GM12865 (cell line): ENCODE measurements at regions not wholly inside any gene's neighbourhood (a gene's known extent, or its start where the extent isn't known, plus 50 kb on each side); places are given as distances from the start of the nearest gene placed in this dataset.

Source experiments
- DNase-seq: peaks from one replicate; pipeline ENCODE4 v3.0.0; 2010; ENCODE audit warnings: low read depth
- H3K4me3 ChIP-seq: 2 replicates; pipeline ENCODE4 v1.5.1; 2011; ENCODE audit warnings: mild to moderate bottlenecking, low read depth, low read length, control low read depth
- TF ChIP-seq, protein P1 (sequence below): IDR thresholded peaks from 2 replicates; pipeline ENCODE4 v1.5.1; 2011; ENCODE audit warnings: low read length, control low read depth, low read depth, inconsistent platforms; ENCODE audit not compliant: insufficient read depth; ENCODE audit errors: missing control alignments

DNA sequence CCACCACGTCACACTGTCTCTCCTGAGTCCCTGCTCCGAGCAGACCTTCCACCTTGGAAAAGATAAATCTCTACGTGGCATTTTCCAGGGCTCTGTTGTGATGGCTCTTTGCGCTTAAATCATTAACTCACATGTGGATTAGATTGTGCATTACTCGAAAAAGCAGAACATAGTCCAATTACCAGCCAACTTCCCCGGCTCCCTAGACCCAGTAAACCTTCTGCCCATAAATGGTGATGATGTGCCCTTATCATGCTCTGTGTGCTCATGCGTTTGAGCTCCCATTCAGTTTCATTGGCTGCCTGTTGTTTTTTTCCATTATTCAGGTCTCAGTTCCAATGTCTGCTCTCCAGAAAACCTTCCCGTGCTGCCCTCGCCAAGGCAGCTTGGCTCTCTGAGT lies 471.2 kb downstream of the GLRX3 start:
- H3K4me3 ChIP-seq: no peak overlapping the region
- no peak for DNase-seq
- TF ChIP-seq, protein P1, sequence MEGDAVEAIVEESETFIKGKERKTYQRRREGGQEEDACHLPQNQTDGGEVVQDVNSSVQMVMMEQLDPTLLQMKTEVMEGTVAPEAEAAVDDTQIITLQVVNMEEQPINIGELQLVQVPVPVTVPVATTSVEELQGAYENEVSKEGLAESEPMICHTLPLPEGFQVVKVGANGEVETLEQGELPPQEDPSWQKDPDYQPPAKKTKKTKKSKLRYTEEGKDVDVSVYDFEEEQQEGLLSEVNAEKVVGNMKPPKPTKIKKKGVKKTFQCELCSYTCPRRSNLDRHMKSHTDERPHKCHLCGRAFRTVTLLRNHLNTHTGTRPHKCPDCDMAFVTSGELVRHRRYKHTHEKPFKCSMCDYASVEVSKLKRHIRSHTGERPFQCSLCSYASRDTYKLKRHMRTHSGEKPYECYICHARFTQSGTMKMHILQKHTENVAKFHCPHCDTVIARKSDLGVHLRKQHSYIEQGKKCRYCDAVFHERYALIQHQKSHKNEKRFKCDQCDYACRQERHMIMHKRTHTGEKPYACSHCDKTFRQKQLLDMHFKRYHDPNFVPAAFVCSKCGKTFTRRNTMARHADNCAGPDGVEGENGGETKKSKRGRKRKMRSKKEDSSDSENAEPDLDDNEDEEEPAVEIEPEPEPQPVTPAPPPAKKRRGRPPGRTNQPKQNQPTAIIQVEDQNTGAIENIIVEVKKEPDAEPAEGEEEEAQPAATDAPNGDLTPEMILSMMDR: no peak

DNA sequence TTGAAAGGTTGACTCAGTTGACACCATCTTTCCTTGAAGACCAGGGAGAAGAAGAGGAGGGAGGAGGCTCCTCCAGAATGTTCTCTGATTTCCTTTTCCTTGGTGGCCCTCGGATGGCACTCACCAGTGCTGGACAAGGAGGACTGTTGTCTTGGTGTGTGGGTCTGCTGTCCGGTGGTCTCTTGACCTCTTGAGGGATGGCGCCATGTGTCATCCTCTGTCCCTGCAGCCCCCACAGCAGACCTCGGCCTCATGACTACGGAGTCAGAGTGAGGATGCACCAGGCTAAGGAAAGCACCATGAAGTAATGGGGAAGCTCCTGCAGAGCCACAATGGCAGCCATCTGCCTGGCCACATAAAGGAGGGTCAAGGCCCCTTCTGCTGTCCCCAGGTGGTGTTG lies 475.0 kb downstream of the GLRX3 start:
- DNase-seq: no peak
- TF ChIP-seq, protein P1: no peak
- no peak overlapping the region for H3K4me3 ChIP-seq

DNA sequence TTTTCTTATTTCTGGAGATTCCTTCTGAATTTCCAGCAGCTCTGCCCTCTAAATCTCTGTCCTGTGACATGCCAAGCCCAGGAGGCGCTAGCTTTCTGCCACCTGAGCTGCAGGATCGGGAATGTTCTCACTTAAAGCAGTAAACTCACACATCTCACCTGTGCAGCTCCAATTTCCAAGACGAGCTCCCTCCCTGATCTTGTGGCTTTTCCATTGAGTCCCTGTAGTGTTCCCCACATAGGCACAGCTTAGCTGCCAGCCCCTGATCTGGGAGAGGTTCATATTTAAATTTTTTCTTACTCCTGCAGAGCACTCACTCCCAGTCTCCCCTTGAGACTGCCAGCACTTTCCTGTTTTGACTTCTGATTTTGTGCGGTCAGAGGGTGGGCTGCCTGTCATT lies 479.3 kb downstream of the GLRX3 start:
- no peak overlapping the region for H3K4me3 ChIP-seq
- TF ChIP-seq, protein P1: no peak
- DNase-seq: no peak

DNA sequence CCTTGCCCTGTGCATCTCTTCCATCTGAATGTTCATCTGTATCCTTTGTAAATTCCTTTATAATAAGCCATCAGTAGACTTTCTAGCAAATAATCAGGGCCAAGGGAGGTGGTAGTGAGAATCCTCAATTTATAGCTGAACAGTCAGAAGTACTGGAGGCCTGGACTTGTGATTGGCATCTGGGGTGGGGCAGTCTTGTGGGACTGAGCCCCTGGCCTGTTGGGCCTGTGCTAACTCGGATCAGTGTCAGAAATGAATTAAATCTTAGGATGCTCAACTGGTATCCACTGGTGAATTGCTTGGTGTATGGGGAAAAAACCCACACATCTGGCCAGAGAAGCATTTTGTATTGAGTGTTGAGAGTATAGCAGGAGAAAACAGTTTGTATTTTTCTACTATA lies 481.8 kb downstream of the GLRX3 start:
- TF ChIP-seq, protein P1: no peak
- no peak for DNase-seq
- H3K4me3 ChIP-seq: no peak overlapping the region

DNA sequence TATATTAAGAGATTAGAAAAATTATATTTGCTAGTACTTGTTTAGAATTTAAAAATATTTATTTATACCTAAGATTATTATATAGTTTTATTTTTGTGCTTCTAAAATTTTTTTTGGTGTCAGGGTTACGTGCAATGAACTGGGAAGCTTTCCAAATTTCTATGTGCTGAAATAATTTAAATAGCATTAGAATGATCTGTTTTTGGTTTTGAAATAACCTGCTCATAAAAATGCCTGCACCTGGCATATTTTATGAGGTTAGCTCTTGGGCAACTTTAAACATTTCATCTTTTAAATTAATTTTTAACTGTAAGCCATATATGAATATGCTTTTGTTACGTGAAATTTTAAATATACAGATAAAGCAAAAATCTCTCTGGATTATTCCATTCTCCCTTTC lies 482.5 kb downstream of the GLRX3 start:
- no peak for DNase-seq
- TF ChIP-seq, protein P1: no peak
- no peak overlapping the region for H3K4me3 ChIP-seq

DNA sequence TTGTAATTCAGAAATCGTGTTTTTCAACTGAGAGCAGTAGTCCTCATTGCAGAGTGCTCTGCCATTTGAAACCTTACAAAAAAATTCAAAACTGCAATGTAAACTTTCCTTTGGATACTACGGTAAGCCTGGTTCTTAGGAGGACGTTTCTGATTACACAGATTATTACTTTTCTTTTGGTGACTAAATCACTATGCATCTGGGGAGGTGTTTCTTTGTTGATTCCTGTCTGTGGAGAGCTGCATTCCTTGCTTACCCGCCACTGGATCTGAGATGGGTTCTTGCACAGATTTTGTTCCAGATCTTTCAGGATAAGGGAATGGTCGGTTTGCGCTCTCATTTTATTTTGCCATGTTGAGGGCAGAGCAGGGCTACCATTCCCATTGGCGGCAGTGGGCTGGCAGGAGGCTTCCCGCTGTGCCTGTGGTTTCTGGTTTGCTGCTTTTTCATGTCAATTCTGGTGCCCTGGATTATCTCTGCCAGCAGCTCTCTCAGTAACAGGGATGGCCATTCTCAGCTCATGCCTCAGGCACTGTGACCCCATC lies 485.1 kb downstream of the GLRX3 start:
- TF ChIP-seq, protein P1: no peak
- DNase-seq: no peak
- no peak overlapping the region for H3K4me3 ChIP-seq

DNA sequence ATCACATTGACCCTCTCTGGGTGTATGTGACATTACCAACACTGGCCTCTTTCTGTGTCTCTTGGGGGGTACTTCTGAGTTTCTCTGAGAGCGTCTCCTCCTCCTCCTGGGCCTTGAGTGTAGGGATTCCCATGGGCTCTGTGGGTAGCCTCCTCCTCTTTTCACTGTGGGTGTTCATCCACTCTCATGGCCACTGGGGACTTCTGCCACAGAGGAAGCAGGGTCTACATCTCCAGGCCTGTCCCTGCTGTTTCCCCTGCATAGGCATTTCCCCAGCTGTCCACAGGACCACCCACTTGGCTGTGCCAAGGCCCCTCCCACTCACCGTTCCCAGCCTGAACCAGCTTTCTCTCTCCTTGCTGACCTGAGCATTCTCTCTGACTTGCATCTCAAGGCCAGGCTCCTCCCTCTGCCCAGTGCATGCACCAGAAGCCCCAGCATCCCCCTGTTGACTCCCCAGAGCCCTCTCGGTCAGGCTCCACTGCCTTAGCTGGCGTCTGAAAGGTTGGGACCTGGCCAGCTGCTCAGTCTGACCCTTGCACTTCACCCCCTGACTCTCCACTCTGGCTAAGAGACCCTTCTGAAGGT lies 487.6 kb downstream of the GLRX3 start:
- TF ChIP-seq, protein P1: no peak
- no peak overlapping the region for H3K4me3 ChIP-seq
- no peak for DNase-seq
